ENCODE measurements at regions not wholly inside any gene's neighbourhood (a gene's known extent, or its start where the extent isn't known, plus 50 kb on each side); places are given as distances from the start of the nearest gene placed in this dataset.
"Not testable (repeated sequence)": the region's sequence is repeated elsewhere in the genome, so short reads cannot be mapped to it uniquely, and the experiment has no call there.

DNA sequence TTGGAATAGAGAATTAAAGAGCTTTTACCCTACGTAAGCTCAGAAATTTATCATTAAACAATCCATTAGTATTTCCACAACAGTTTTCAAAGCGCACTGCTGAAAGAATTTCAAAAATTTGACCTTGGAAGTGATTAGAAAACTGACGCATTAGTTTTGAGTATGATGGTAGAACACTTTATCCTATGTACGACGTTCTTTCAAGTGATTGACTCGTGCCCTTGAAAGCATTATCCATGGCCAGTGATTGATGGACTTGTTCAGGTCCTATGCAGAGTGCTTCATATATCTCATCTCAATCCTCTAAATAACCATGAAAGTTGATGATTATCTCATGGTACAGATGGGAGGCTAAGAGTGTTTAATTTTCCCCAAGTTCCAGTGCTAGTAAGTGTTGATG, 697.2 kb downstream of the USP25 start:
- DNase-seq: no peak

DNA sequence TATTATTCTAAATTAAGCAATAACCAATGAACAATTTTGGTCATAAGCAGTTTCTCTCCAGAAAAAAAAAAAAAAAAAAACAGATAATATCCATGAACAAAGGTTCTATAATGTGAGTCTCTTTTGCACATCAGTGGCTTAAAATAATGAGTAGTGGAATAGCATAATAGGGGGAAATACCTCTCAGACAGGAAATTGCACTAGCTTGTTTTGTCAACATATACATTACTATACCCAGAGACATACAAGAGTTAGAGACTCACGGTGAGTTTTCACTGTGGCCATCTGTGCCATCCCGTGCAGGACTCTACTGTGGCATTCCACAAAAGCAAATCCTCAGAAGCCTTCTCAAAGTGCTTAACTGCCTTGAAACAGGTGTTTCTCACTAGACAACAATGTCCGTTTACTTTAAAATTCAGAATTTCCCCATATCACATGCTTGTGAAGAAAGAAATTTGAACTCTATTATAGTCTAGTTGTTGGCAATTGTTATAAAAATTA, 697.9 kb downstream of the USP25 start:
- no peak for DNase-seq

DNA sequence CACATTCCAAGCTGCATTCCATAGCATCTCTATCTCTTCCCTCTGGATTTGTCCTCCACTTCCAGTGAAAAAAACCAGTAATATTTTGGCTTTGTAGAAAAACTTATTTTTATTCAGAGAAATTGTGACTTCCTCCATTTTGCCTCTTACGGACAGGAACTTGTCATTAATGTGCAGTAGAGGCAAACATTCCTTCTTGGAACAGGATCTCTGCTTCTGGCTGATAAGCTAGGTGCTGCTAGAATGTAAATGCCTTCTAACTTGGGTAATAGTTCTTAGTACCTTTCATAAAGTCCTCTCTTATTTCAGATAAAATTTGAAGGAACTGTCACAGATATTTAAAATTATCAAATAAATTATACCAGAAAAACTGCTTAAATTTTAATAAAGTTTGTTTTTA, 707.8 kb downstream of the USP25 start:
- DNase-seq: no peak

DNA sequence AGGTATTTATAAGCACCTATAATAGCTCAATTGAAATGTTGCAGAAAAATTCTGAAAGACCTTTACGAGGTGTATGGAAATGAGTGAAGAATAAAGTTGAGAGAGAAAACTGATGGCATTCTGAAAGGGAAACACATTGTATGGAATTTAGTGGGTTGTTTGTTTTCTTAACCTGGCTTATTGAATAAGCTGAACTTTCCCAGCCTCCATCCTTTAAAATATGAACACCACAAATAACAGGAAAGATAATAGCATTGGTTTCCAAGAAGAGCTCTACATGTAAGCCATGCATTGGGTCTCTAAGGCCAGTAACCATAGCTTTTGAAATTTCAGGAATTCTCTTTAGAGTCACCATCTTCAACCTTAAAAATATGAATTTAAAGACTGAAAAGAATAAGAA, 709.0 kb downstream of the USP25 start:
- no peak for DNase-seq

DNA sequence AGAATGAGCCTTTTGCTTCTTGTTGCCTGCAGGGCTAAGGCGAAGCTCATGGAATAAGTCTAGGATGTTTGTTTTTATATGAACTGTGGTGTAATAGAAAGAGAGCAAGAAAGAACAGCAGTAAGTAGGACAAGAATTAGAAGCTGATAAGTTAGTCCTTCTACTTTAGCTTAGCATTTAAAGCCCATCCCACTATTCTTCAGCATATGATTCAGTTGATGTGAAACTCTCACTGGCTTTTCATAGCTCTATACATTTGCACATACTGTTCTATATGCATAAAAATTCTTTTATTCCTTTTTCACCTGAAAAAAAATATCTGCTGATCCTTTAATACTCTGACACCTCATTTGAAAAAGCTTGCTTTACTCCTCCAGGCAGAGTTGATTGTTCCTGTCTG, 712.0 kb downstream of the USP25 start:
- no peak for DNase-seq

DNA sequence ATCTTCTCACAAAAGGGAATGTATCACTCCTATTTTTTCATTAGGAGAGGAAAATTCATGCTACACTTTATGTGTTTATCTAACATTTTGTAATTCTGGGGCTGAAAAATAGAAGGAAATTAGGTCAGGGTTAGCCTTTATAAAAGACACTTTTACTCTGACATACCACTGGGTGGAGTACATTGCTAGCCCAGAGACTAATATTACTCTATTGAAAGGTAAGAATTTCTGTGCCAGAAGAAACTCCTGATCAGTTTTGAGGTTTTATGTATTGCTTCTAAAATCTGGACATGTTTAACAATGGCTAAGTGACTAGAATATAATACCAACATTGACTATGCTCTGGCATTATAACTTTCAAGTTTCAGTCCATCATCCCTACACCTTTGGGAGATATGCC, 724.6 kb downstream of the USP25 start:
- DNase-seq: no peak

DNA sequence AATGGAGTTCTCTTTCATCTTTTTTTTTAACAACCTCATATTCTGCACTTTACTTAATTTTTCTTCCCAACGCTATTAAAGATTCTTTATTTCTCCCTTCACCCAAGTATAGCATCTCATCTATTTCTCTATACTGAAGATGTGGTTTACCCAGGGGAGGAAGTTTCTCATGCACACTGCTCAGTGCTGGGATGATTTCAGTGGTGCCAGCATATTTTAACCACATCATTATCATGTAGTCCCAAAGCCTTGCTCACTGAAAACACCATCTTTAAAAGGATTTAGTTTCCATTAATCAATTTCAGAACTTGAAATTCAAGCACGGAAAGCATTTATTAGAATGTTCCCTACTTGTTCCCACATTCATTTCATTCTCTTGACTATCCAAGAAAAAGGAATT, 725.7 kb downstream of the USP25 start:
- DNase-seq: no peak

DNA sequence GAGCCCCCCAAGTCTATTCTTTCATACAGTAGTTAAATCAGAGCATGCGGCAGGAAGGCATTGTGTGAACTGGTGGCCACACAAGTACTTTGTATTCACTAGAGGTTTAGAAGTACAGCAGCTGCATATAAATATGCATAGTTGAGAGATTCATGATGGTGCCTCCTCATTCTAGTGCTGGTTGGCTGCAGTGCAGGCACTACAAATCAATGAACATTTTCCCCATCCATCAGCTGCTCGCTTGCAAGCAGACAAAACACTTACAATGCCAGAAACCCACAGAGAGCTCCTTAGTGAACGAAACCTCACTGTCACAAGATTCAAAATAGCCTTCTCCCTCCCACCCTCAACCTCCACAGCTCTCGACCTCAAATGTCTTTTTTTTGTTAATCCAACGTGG, 726.2 kb downstream of the USP25 start:
- no peak for DNase-seq

DNA sequence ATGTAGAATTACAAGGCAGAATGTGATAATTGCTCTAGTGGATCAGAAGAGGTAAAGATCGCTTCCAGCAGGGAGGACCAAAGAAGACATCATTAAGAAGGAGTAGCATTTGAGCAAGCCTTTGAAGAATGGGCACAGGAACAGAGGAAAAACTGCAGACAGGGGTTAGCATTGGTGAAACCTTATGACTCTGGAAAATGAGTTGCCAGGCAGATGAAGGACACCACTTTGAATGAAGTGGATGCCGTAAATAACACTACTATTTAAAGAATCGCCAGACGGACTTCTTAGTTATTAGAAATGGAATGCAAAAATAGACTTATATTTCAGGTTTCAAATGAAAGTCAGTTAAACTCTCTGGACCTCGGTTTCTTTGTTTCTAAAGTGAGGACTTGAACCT, 727.7 kb downstream of the USP25 start:
- no peak for DNase-seq

DNA sequence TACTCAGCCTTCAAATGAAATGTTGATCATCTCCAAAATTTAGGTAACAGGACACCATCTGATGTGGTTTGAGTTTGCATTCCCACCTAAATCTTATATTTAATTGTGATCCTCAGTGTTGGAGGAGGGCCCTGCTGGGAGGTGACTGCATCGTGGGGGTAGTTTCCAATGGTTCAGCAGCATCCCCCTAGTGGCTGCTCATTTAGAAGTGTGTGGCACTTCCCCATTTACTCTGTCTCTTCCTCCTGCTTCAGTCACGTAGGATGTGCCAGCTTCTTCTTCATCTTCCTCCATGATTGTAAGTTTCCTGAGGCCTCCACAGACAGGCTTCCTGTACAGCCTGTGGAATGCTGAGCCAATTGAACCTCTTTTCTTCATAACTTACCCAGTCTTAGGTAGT, 731.2 kb downstream of the USP25 start:
- no peak for DNase-seq

DNA sequence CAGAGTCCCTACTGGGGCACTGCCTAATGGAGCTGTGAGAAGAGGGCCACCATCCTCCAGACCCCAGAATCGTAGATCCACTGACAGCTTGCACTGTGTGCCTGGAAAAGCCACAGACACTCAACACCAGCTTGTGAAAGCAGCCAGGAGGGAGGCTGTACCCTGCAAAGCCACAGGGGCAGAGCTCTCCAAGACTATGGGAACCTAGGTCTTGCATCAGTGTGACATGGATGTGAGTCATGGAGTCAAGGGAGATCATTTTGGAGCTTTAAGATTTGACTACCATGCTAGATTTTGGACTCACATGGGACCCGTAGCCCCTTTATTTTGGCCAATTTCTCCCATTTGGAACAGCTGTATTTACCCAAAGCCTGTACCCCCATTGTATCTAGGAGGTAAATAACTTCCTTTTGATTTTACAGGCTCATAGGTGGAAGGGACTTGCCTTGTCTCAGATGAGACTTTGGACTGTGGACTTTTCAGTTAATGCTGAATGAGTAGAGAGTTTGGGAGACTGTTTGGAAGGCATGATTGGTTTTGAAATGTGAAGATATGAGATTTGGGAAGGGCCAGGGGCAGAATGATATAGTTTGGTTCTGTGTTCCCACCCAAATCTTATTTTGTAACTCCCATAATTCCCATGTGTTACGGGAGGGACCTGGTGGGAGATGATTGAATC, 734.6 kb downstream of the USP25 start:
- not testable (repeated sequence) for DNase-seq

DNA sequence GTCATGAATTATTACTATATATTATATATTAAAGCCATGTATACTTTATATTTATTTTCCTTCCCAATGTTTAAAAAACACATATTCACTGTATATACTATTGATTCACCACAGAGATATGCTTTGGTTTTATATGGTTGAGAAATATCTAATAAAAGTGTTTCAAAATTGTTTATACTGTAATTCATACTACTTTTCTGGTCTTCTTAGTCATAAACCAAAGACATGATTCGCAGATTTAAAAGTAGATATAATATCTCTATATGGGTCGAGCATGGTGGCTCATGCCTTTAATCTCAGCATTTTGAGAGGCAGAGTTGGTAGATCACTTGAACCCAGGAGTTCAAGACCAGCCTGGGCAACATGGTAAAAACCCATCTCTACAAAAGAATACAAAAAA, 738.4 kb downstream of the USP25 start:
- DNase-seq: no peak

DNA sequence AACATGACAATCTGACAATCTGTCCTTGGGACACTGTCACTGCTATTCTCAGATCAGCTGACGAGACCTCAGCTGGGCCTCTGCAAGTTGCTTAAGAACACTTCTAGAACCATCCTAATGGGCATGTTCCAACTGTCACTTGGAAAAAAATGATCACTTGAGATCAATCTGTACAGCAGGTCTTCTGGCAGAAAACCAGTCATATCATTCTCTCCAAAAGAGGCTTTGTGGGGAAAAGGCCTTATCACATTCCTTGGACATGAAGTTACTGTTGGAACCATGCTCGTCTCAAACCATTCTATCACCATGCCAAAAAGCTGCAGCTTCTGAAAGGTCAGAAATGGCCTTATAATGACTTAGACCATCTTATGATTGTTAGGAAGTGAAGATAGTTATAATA, 744.2 kb downstream of the USP25 start:
- DNase-seq: no peak

DNA sequence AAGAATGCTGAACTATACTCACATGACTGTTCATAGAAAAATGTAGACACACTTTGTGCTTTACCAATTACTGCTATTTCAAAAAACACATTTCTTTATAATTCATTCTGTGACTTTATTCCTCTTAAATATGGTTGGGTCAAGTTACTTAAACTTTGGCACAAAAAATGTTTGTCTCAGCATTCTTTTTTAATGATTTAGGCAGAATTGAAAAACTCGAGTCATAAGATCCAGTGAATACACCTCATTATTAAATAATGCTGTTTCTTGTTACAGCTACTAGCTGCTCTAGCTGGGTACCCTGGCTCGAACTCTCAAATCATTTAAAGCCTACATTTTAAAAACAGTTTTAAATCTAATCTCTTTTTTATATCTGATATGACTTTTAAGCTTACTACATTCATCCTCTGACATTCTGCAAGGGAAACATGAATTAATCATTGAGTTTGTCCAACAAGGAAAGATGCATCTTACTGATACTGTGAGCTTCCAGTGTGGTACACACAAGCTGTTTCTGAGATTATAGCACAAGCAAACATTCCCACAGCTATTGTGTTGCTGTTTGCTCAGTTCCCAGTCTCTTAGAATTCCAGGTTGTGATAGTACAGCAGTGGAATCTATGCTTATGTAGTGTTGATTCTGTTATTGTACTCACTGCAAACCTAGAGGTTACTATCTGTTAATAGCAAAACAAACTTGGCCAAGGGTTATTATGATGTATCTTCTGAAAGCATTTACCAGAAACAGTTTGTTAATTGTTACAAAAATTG, 746.5 kb downstream of the USP25 start:
- DNase-seq: peak; percentile 86

DNA sequence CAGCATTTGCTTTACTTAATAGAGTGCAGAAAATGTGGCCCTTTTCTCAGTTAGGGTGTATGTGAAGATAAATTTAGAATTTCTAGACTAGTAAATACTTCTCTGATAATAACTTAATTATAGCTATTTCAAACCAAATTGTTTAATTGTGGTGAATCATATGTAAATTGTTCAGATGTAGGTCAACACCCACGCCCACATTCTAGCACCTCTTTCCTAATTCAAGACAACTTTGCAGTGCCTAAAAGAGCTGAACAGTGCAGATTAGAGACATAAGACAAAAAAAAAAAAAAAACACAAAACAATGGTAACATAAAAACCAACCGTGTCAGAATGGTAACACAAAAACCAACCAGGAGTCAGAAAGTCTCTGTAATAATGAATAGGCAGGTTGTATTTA, 758.3 kb downstream of the USP25 start:
- DNase-seq: no peak

DNA sequence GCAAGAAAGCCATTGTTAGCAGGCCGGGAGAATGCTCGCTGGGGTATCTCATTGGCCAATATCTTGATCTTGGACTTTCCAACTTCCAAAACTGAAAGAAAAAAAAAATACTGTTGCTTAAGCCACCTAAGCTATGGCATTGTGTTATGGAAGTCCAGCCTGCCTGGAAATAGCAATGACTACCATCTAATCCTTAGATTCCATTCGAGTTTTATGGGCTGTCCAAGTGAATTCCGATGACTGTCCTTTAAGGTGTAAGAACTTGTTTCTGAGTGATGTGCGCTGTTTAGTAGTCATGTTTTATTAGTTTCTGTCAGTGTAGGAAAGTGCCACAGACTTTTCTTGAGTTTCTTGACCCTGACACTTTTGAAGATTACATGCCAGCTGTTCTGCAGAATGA, 762.6 kb downstream of the USP25 start:
- DNase-seq: no peak

DNA sequence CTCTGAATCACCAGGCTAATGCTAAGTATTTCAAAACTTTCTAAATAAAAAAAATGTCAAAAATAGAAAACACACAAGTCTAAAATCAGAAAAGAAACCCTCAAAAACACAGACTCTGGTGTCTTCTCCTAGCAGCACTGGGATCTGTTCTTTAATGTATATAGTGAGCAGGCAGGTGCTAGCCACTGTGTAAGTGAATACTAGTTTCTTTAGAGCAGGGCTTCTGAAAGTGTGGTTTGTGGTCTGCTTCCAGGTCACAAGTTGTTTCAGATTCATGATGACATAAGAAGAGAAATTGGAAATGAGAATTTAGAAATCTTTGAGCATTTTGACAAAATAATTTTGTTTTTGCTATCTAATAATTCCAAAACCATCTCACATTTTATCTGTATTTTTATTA, 763.1 kb downstream of the USP25 start:
- DNase-seq: no peak

DNA sequence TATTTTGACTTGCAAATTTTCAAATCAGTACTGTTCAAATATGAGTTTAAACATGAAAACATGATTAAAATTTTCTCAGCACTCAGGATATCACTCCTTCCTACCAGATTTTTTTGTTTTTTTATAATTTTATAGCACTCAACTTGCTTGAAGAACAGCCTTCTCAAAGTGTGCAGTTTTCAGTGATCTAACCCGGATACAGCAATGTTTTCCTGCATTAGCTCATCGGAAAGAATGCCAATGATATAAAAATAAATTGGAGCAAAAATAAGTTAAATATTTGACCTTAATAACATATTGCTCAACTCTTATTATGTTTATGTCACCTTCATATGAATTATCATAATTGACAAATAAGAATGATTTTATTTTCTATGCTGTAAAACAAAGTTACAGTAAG, 766.8 kb downstream of the USP25 start:
- no peak for DNase-seq

DNA sequence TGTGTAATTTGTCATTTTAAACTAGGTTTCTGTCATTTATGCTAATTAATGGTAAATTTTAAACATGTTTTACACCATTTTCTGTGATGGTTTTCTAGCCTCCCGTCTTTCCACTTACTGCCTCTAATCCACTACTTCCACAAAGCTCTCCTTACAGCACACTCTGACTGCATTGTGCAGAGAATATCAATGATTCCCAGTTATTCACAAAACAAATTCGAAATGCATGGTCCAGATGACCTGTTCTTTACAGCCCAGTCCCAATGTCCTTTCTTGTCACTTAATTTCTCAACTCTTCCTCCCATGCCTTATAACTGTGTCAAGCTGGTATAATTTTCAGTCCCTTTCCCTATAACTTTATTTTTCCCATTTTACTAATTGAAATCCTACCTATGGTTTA, 770.5 kb downstream of the USP25 start:
- DNase-seq: no peak

DNA sequence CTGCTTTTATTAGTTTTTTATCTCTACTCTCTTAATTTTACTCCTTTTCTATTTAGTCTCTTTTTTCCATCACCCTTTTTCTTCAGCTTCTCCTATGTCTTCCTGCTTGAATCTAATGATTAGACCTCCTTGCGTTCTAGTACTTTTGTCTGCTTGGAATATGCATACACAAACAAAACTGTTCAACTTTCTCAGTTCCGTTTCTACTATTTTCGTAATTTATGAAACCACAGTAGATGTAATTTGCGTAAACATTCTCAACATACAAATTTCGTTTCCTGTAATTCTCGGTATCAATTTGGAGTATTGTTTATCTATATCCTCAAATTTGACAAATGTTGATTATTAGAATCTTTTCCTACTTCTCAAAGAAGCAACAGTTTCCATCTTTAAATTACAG, 772.5 kb downstream of the USP25 start:
- no peak for DNase-seq

DNA sequence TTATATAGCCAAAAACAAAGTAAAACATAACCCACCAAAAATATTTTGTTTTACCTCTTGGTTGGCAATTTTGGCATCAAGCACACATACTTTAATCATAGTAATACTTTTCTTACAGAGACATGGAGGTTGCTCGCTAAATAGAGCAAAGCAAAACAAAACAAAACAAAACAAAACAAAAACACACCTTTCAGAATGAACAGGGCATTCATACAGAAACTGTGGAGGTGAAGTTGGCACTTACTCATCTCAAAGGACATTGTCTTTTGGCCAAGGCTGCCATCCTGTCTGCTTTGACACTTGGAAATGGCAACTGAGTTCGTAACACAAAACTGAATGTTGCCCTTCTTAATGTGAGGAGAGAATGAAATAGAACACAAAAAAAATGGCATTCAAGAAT, 773.1 kb downstream of the USP25 start:
- no peak for DNase-seq

DNA sequence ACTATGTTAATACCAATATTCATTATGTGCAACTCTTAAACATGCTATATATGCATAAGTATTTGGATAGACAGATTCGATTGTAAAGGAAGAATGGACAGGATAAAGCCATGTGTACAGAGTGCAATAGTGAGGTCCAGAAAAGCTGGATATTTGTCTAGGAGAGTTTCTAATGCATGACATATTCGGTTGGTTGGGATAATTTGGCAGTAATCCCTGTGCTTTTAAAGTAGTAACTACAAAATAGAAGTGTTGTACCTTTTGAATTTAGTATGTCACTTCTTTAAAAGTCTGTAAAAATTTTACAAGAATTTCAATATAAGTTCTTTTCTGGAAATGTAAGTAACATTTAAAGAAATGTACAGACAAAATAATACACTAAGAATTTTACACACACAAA, 774.5 kb downstream of the USP25 start:
- no peak for DNase-seq

DNA sequence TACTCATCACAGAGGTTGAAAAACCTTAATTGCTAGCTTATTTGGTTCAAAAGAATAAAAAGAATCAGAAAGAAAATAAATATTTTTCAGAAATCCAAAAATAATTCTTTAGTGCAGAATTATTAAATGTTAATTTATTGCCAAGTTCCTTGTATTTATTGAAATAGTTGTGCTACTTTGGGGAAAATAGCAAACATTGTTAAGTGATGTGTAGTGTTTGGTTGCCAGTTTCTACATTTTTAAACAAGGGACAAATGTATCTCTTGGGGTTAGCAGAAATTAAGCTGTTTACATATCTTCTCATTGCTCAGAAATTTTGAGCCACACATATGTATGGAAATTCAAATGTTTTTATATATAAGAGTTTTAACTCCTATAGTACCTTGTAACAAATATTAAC, 775.0 kb downstream of the USP25 start:
- DNase-seq: no peak

DNA sequence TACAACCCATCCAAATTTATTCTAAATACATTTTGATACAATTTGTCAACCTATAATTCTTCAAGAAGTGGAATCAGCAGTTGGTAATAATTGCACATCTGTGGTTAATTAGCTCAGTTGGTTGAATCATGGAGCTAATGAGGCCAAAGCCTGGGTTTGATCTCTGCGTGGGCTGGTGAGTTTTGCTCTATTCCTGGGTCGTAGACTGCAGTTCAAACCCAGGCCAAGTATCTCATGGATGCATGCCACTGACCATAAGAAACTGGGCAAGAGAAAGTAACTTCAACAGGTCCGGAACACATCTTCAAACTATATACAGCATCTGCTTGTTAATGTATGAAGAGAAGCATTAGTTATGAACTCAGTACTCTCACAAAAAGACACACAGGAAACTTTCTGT, 779.7 kb downstream of the USP25 start:
- no peak for DNase-seq

DNA sequence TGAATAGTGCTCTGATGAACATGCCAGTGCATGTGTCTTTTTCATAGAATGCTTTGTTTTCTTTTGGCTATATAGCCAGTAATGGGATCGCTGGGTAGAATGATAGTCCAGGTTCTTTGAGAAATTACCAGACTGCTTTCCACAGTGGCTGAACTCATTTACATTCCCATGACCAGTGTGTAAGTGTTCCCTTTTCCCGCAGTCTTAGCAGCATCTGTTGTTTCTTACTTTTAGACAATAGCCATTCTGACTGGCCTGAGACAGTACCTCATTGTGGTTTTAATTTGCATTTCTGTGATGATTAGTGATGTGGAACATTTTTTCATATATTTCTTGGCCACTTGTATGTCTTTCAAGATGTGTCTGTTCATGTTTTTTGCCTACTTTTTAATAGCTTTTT, 784.5 kb downstream of the USP25 start:
- DNase-seq: no peak
